ENCODE measurements at regions not wholly inside any gene's neighbourhood (a gene's known extent, or its start where the extent isn't known, plus 50 kb on each side); places are given as distances from the start of the nearest gene placed in this dataset.

GRCh38 chr16:60484901-60485300, 1551.3 kb downstream of the CDH8 start:
- Histone ChIP-seq H3K9ac (ENCODE audit: low read length in 3 of 3) (no peak overlapping the region), H3K4me3 (ENCODE audit: low read length in 3 of 3) (no peak overlapping the region), H3K4me1 (ENCODE audit: control insufficient read depth in 2 of 3, insufficient read depth in 2 of 3, low read depth in 1 of 3, low read length in 3 of 3) (no peaks in the 10 kb centered on the region), H3K27ac (ENCODE audit: low read depth in 2 of 2, low read length in 2 of 2) (no peak overlapping the region), H3K9me3 (ENCODE audit: control insufficient read depth in 2 of 3, insufficient read depth in 1 of 3, low read length in 3 of 3) (no peaks in the 10 kb centered on the region), H3K36me3 (ENCODE audit: control insufficient read depth in 2 of 3, insufficient read depth in 3 of 3, low read length in 3 of 3) (no peaks in the 10 kb centered on the region), H3K27me3 (ENCODE audit: control insufficient read depth, insufficient read depth, low read length) (no peaks in the 10 kb centered on the region)
- FAIRE-seq (no peak), DNase-seq (no peak)
- intact Hi-C loops (cut with DNase I): no loop called here
- no peak for TF ChIP-seq CTCF (IDR thresholded peaks at IDR 0.05; ENCODE audit: borderline replicate concordance, extremely low read depth, insufficient read depth)

GRCh38 chr16:60481591-60481990, 1554.6 kb downstream of the CDH8 start:
- Histone ChIP-seq H3K9me3 (ENCODE audit: control insufficient read depth in 2 of 3, insufficient read depth in 1 of 3, low read length in 3 of 3) (no peaks in the 10 kb centered on the region), H3K4me3 (ENCODE audit: low read length in 3 of 3) (no peak overlapping the region), H3K27ac (ENCODE audit: low read depth in 2 of 2, low read length in 2 of 2) (no peak overlapping the region), H3K27me3 (ENCODE audit: control insufficient read depth, insufficient read depth, low read length) (no peaks in the 10 kb centered on the region), H3K4me1 (ENCODE audit: control insufficient read depth in 2 of 3, insufficient read depth in 2 of 3, low read depth in 1 of 3, low read length in 3 of 3) (no peaks in the 10 kb centered on the region), H3K9ac (ENCODE audit: low read length in 3 of 3) (no peak overlapping the region), H3K36me3 (ENCODE audit: control insufficient read depth in 2 of 3, insufficient read depth in 3 of 3, low read length in 3 of 3) (no peaks in the 10 kb centered on the region)
- intact Hi-C loops (cut with DNase I): no loop called here
- TF ChIP-seq CTCF (IDR thresholded peaks at IDR 0.05; ENCODE audit: borderline replicate concordance, extremely low read depth, insufficient read depth): no peak
- FAIRE-seq: no peak
- DNase-seq: no peak

GRCh38 chr16:60478810-60479209, 1557.4 kb downstream of the CDH8 start:
- no peak overlapping the region for H3K9ac ChIP-seq (ENCODE audit: low read length in 3 of 3)
- no peaks in the 10 kb centered on the region for H3K27me3 ChIP-seq (ENCODE audit: control insufficient read depth, insufficient read depth, low read length)
- no peak for DNase-seq
- H3K9me3 ChIP-seq (ENCODE audit: control insufficient read depth in 2 of 3, insufficient read depth in 1 of 3, low read length in 3 of 3): no peaks in the 10 kb centered on the region
- FAIRE-seq: no peak
- H3K4me1 ChIP-seq (ENCODE audit: control insufficient read depth in 2 of 3, insufficient read depth in 2 of 3, low read depth in 1 of 3, low read length in 3 of 3): no peaks in the 10 kb centered on the region
- TF ChIP-seq CTCF (IDR thresholded peaks at IDR 0.05; ENCODE audit: borderline replicate concordance, extremely low read depth, insufficient read depth): no peak
- H3K27ac ChIP-seq (ENCODE audit: low read depth in 2 of 2, low read length in 2 of 2): no peak overlapping the region
- H3K36me3 ChIP-seq (ENCODE audit: control insufficient read depth in 2 of 3, insufficient read depth in 3 of 3, low read length in 3 of 3): no peaks in the 10 kb centered on the region
- H3K4me3 ChIP-seq (ENCODE audit: low read length in 3 of 3): no peak overlapping the region
- intact Hi-C loops (cut with DNase I): no loop called here

GRCh38 chr16:60463986-60464385, 1572.3 kb downstream of the CDH8 start:
- no peak for TF ChIP-seq CTCF (IDR thresholded peaks at IDR 0.05; ENCODE audit: borderline replicate concordance, extremely low read depth, insufficient read depth)
- Histone ChIP-seq H3K9me3 (ENCODE audit: control insufficient read depth in 2 of 3, insufficient read depth in 1 of 3, low read length in 3 of 3) (no peaks in the 10 kb centered on the region), H3K4me1 (ENCODE audit: control insufficient read depth in 2 of 3, insufficient read depth in 2 of 3, low read depth in 1 of 3, low read length in 3 of 3) (no peaks in the 10 kb centered on the region), H3K27me3 (ENCODE audit: control insufficient read depth, insufficient read depth, low read length) (no peaks in the 10 kb centered on the region), H3K9ac (ENCODE audit: low read length in 3 of 3) (no peak overlapping the region), H3K36me3 (ENCODE audit: control insufficient read depth in 2 of 3, insufficient read depth in 3 of 3, low read length in 3 of 3) (no peaks in the 10 kb centered on the region), H3K27ac (ENCODE audit: low read depth in 2 of 2, low read length in 2 of 2) (no peak overlapping the region), H3K4me3 (ENCODE audit: low read length in 3 of 3) (no peak overlapping the region)
- intact Hi-C loops (cut with DNase I): no loop called here
- DNase-seq (no peak), FAIRE-seq (no peak)

Measured in kidney (tissue), 13 donors.